ENCODE measurements at regions not wholly inside any gene's neighbourhood (a gene's known extent, or its start where the extent isn't known, plus 50 kb on each side); places are given as distances from the start of the nearest gene placed in this dataset.

- TF ChIP-seq CTCF (IDR thresholded peaks at IDR 0.05; ENCODE audit: borderline replicate concordance, extremely low read depth, low read length, poor library complexity, severe bottlenecking) (no peak), EZH2 (IDR thresholded peaks at IDR 0.05; ENCODE audit: borderline replicate concordance, low read depth, low read length, severe bottlenecking) (no peak)
These were observed 236.7 kb downstream of the BARHL2 start for GRCh38 chr1:90480271-90480835.

All from DND-41 (cell line).